ENCODE measurements at regions not wholly inside any gene's neighbourhood (a gene's known extent, or its start where the extent isn't known, plus 50 kb on each side); places are given as distances from the start of the nearest gene placed in this dataset.
"Not testable (repeated sequence)": the region's sequence is repeated elsewhere in the genome, so short reads cannot be mapped to it uniquely, and the experiment has no call there.

- Mint-ChIP-seq H3K27me3 (ENCODE audit: unreplicated experiment) (no peaks in the 10 kb centered on the region), H3K36me3 (ENCODE audit: unreplicated experiment) (no peaks in the 10 kb centered on the region), H3K9me3 (ENCODE audit: unreplicated experiment) (no peaks in the 10 kb centered on the region), H3K4me1 (ENCODE audit: unreplicated experiment) (peaks cover 2% of the 10 kb centered on the region), H3K4me3 (ENCODE audit: unreplicated experiment) (no peak overlapping the region), H3K27ac (ENCODE audit: unreplicated experiment) (no peak overlapping the region)
- DNase-seq (ENCODE audit: extremely low spot score, unreplicated experiment): no peak
- TF ChIP-seq CTCF (IDR thresholded peaks at IDR 0.05): no peak
These were observed 274.2 kb downstream of the TTC6 start for GRCh38 chr14:37869633-37870032.

GRCh38 chr14:37870170-37870569, 274.7 kb downstream of the TTC6 start:
- TF ChIP-seq CTCF (IDR thresholded peaks at IDR 0.05): no peak
- no peak overlapping the region for H3K27ac Mint-ChIP-seq (ENCODE audit: unreplicated experiment)
- H3K36me3 Mint-ChIP-seq (ENCODE audit: unreplicated experiment): no peaks in the 10 kb centered on the region
- H3K9me3 Mint-ChIP-seq (ENCODE audit: unreplicated experiment): no peaks in the 10 kb centered on the region
- H3K27me3 Mint-ChIP-seq (ENCODE audit: unreplicated experiment): no peaks in the 10 kb centered on the region
- no peak overlapping the region for H3K4me3 Mint-ChIP-seq (ENCODE audit: unreplicated experiment)
- peaks cover 5% of the 10 kb centered on the region for H3K4me1 Mint-ChIP-seq (ENCODE audit: unreplicated experiment)
- DNase-seq (ENCODE audit: extremely low spot score, unreplicated experiment): no peak

GRCh38 chr14:37870632-37871346, 275.4 kb downstream of the TTC6 start:
- Mint-ChIP-seq H3K27ac (ENCODE audit: unreplicated experiment) (no peak overlapping the region), H3K27me3 (ENCODE audit: unreplicated experiment) (peaks cover under 1% of the 10 kb centered on the region), H3K4me1 (ENCODE audit: unreplicated experiment) (peaks cover 5% of the 10 kb centered on the region), H3K9me3 (ENCODE audit: unreplicated experiment) (no peaks in the 10 kb centered on the region), H3K4me3 (ENCODE audit: unreplicated experiment) (no peak overlapping the region), H3K36me3 (ENCODE audit: unreplicated experiment) (no peaks in the 10 kb centered on the region)
- no peak for DNase-seq (ENCODE audit: extremely low spot score, unreplicated experiment)
- TF ChIP-seq CTCF (IDR thresholded peaks at IDR 0.05): no peak

GRCh38 chr14:37874065-37874428, 278.6 kb downstream of the TTC6 start:
- not testable (repeated sequence) for H3K9me3 Mint-ChIP-seq (ENCODE audit: unreplicated experiment); H3K36me3 Mint-ChIP-seq (ENCODE audit: unreplicated experiment); H3K27me3 Mint-ChIP-seq (ENCODE audit: unreplicated experiment); H3K27ac Mint-ChIP-seq (ENCODE audit: unreplicated experiment); H3K4me3 Mint-ChIP-seq (ENCODE audit: unreplicated experiment); DNase-seq (ENCODE audit: extremely low spot score, unreplicated experiment); H3K4me1 Mint-ChIP-seq (ENCODE audit: unreplicated experiment)

GRCh38 chr14:37874429-37875109, 279.1 kb downstream of the TTC6 start:
- H3K9me3 Mint-ChIP-seq (ENCODE audit: unreplicated experiment): no peaks in the 10 kb centered on the region
- H3K27ac Mint-ChIP-seq (ENCODE audit: unreplicated experiment): no peak overlapping the region
- H3K36me3 Mint-ChIP-seq (ENCODE audit: unreplicated experiment): no peaks in the 10 kb centered on the region
- H3K4me3 Mint-ChIP-seq (ENCODE audit: unreplicated experiment): no peak overlapping the region
- peaks cover 9% of the 10 kb centered on the region for H3K27me3 Mint-ChIP-seq (ENCODE audit: unreplicated experiment)
- peak; percentile 90 for TF ChIP-seq CTCF (IDR thresholded peaks at IDR 0.05)
- peak; percentile 92 for DNase-seq (ENCODE audit: extremely low spot score, unreplicated experiment)
- H3K4me1 Mint-ChIP-seq (ENCODE audit: unreplicated experiment): peaks cover 5% of the 10 kb centered on the region

All from osteocyte (in vitro differentiated cells).